ENCODE measurements at regions not wholly inside any gene's neighbourhood (a gene's known extent, or its start where the extent isn't known, plus 50 kb on each side); places are given as distances from the start of the nearest gene placed in this dataset.

- TF ChIP-seq ZNF462 (CRISPR knock-in tag; IDR thresholded peaks at IDR 0.05) = no peak
- TF ChIP-seq EZH2phosphoT487 (IDR thresholded peaks at IDR 0.05; ENCODE audit: unreplicated experiment) = no peak
- TF ChIP-seq EZH2 (IDR thresholded peaks at IDR 0.05; ENCODE audit: low read depth, unreplicated experiment) = no peak
- TF ChIP-seq JUNB (IDR thresholded peaks at IDR 0.05; ENCODE audit: unreplicated experiment) = no peak
- TF ChIP-seq POLR2AphosphoS5 (IDR thresholded peaks at IDR 0.05; ENCODE audit: low read depth) = no peak
These were observed 76.8 kb upstream of the CD93 start (continued) for GRCh38 chr20:23162887-23163286.

- Histone ChIP-seq H2AFZ (0 out of 2 replicates have a peak overlapping the region, but pooled peaks have one; percentile 14), H3K27ac (ENCODE audit: low read depth) (no peak overlapping the region), H3K4me2 (no peak overlapping the region), H3K36me3 (ENCODE audit: insufficient read depth) (no peaks in the 10 kb centered on the region), H4K20me1 (replicated peaks; ENCODE audit: insufficient read depth) (no peaks in the 10 kb centered on the region), H3K4me1 (ENCODE audit: insufficient read depth) (peaks cover 12% of the 10 kb centered on the region), H3F3A (replicated peaks; ENCODE audit: low read depth) (no peaks in the 10 kb centered on the region), H3K9me2 (ENCODE audit: insufficient read depth) (no peaks in the 10 kb centered on the region), H3K79me2 (replicated peaks; ENCODE audit: insufficient read depth) (no peaks in the 10 kb centered on the region), H3K27me3 (ENCODE audit: insufficient read depth) (no peaks in the 10 kb centered on the region), H3K4me3 (no peak overlapping the region)
- Mint-ChIP-seq H3K27ac (no peak overlapping the region), H3K36me3 (ENCODE audit: low read depth) (no peaks in the 10 kb centered on the region), H3K4me1 (peaks cover 22% of the 10 kb centered on the region), H3K27me3 (ENCODE audit: insufficient read depth, low read depth, poor library complexity) (peaks cover 8% of the 10 kb centered on the region), H3K9me3 (no peaks in the 10 kb centered on the region), H3K4me3 (no peak overlapping the region)
- DNase-seq (ENCODE audit: low spot score) (no peak), ATAC-seq (no peak)
- TF ChIP-seq ZNF114 (CRISPR knock-in tag; IDR thresholded peaks at IDR 0.05) = no peak
- TF ChIP-seq JUNB (IDR thresholded peaks at IDR 0.05; ENCODE audit: unreplicated experiment) = no peak
- TF ChIP-seq ETS1 (IDR thresholded peaks at IDR 0.05) = no peak
- no peak for TF ChIP-seq EZH2 (IDR thresholded peaks at IDR 0.05; ENCODE audit: low read depth, unreplicated experiment)
- no peak for TF ChIP-seq CREB1 (CRISPR knock-in tag; IDR thresholded peaks at IDR 0.05; ENCODE audit: low read depth)
- no peak for TF ChIP-seq NANOG (IDR thresholded peaks at IDR 0.05; ENCODE audit: borderline replicate concordance)
- TF ChIP-seq EZH2phosphoT487 (IDR thresholded peaks at IDR 0.05; ENCODE audit: unreplicated experiment) = no peak
These were observed 76.0 kb upstream of the CD93 start for GRCh38 chr20:23161968-23162696.
